Choroid plexus epithelial cell (primary cell): ENCODE measurements at regions not wholly inside any gene's neighbourhood (a gene's known extent, or its start where the extent isn't known, plus 50 kb on each side); places are given as distances from the start of the nearest gene placed in this dataset.

ENCODE experiments used
- DNase-seq: peaks from one replicate; pipeline ENCODE4 v3.0.0-alpha.2; 2010; ENCODE audit warnings: low read depth
- H3K4me3 ChIP-seq: 2 replicates; pipeline ENCODE4 v1.5.1; 2011; ENCODE audit warnings: low read depth, mild to moderate bottlenecking, control low read depth, low read length, moderate library complexity
- CTCF ChIP-seq: conservative IDR thresholded peaks from 2 replicates; pipeline ENCODE4 v1.5.1; 2011; ENCODE audit warnings: low read depth, mild to moderate bottlenecking, control low read depth, inconsistent platforms, low read length, moderate library complexity

GRCh38 chr5:74325866-74326265 lies 314.7 kb downstream of the ENC1 start:
- no peak for TF ChIP-seq CTCF
- peak; percentile 49 for DNase-seq
- H3K4me3 ChIP-seq, result no peak overlapping the region

GRCh38 chr5:74324556-74324955 lies 316.0 kb downstream of the ENC1 start:
- no peak for DNase-seq
- no peak for TF ChIP-seq CTCF
- no peak overlapping the region for H3K4me3 ChIP-seq

GRCh38 chr5:74322944-74323343 lies 317.6 kb downstream of the ENC1 start:
- no peak overlapping the region for H3K4me3 ChIP-seq
- TF ChIP-seq CTCF, result peak; percentile 26
- no peak for DNase-seq

- DNase-seq, result no peak
- no peak overlapping the region for H3K4me3 ChIP-seq
- TF ChIP-seq CTCF, result no peak
These were observed 318.3 kb downstream of the ENC1 start for GRCh38 chr5:74322191-74322590.

- no peak for DNase-seq
- no peak overlapping the region for H3K4me3 ChIP-seq
- no peak for TF ChIP-seq CTCF
These were observed 319.2 kb downstream of the ENC1 start for GRCh38 chr5:74321326-74321725.

GRCh38 chr5:74320526-74320925 lies 320.0 kb downstream of the ENC1 start:
- no peak for TF ChIP-seq CTCF
- DNase-seq, result no peak
- no peak overlapping the region for H3K4me3 ChIP-seq

GRCh38 chr5:74319076-74319475 lies 321.5 kb downstream of the ENC1 start:
- TF ChIP-seq CTCF, result no peak

More at GRCh38 chr5:74319076-74319475, 321.5 kb downstream of the ENC1 start:
- DNase-seq, result no peak
- H3K4me3 ChIP-seq, result no peak overlapping the region
